Fibroblast of pulmonary artery (primary cell): ENCODE measurements at regions not wholly inside any gene's neighbourhood (a gene's known extent, or its start where the extent isn't known, plus 50 kb on each side); places are given as distances from the start of the nearest gene placed in this dataset.
"Not testable (repeated sequence)": the region's sequence is repeated elsewhere in the genome, so short reads cannot be mapped to it uniquely, and the experiment has no call there.

Experiments
- DNase-seq: peaks from one replicate; pipeline ENCODE4 v3.0.0-alpha.2; 2010; ENCODE audit warnings: low read depth
- H3K4me3 ChIP-seq: replicated peaks from 2 replicates; pipeline ENCODE4 v1.5.1; 2011; ENCODE audit warnings: low read depth, mild to moderate bottlenecking, control low read depth, low read length, moderate library complexity
- TF ChIP-seq, protein P1 (sequence below): IDR thresholded peaks from 2 replicates; pipeline ENCODE4 v1.5.1; 2011; ENCODE audit warnings: mild to moderate bottlenecking, control low read depth, low read length, inconsistent platforms; ENCODE audit errors: missing control alignments

DNA sequence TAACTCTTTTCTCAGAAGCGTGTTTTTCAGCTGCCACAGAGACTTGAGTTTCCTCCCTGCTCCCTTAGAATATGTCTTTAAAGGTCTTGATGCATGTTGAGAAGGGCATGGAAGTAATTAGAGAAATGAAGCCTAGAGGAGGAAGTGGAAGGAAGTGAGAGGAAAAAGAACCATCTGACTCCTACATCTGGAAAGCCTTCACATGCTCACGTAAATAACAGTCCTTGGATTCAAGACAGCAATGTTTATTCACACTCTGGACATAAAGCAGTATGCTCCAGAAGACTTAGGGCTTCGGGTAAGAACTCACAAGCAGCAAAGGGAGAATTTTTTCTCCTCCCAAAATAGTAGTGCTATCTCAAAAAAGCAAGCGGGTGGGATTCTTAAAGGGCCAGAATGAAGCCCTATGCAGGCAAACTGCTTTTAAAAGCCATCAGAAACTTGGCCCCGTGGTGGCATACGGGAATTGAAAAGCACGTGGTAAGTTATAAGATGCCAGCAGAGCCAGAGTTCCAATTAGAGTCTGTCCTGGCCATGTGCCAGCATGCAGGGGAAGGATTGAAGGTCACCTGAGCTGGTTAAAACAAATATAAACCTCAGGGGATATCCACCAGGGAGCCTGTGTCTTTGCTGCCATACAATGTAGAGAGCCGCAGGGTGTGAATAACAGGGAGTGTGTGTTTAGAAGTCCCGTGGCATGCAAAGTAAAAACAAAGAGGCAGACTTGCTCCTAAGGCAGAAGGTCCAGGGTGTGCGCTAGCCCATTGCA, 380.8 kb upstream of the NDN start:
- H3K4me3 ChIP-seq: no peak overlapping the region
- DNase-seq: no peak
- TF ChIP-seq, protein P1, sequence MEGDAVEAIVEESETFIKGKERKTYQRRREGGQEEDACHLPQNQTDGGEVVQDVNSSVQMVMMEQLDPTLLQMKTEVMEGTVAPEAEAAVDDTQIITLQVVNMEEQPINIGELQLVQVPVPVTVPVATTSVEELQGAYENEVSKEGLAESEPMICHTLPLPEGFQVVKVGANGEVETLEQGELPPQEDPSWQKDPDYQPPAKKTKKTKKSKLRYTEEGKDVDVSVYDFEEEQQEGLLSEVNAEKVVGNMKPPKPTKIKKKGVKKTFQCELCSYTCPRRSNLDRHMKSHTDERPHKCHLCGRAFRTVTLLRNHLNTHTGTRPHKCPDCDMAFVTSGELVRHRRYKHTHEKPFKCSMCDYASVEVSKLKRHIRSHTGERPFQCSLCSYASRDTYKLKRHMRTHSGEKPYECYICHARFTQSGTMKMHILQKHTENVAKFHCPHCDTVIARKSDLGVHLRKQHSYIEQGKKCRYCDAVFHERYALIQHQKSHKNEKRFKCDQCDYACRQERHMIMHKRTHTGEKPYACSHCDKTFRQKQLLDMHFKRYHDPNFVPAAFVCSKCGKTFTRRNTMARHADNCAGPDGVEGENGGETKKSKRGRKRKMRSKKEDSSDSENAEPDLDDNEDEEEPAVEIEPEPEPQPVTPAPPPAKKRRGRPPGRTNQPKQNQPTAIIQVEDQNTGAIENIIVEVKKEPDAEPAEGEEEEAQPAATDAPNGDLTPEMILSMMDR: no peak

DNA sequence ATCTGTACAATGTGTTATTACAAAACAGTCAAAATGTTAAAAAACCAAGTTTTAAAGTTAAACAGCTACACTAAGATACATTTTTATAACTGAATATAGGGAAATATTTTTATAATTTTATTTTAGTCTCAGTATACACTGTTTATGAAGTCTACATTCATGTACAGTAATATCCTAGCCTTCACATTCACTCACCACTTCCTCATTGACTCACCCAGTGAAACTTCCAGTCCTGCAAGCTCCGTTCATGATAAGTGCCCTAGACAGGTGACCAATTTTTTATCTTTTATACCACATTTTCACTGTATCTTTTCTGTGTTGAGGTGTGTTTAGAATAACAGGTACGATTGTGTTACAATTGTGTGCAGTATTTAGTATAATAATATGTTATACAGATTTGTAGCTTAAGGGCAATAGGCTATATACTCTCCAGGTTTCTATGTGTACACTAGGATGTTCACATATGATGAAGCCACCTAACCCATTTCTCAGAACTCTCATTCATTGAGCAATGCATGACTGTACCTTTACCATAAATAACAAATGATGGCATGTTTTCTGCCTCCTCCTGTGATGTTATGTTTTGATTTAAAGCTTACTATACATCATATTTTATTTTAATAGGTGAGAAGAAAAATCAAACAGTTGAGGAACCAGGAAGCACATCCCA, 388.4 kb upstream of the NDN start:
- TF ChIP-seq, protein P1: no peak
- DNase-seq: no peak

DNA sequence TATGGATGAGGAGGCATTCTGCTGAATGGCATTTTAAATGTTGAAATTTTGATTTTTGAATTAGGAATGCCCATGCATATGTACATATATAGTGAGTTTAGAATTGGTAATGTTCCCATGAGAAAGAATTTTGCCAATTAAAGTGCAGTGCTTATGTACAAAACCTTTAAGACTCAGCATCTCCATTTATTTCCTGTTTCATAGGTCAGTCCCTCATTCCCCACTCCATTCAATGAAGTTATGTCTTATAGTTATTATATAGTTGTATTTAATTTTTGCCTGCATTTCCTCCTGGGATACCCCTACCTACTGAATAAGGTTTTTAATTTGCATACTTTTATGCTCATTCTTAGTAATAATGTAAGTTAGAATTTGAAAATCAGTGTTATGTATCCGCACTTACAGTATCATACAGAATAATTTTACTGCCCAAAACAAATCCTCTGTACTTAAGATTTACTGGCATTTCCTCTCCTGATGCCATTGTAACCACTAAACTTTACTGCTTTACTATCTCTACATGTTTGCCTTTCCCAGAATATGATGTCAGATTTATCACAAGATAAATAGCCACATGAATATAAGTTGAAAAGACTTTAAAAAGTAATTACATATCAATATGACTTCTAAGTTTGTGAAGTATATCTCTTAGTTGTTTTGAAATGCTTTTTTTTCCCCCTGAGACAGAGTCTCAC, 389.1 kb upstream of the NDN start:
- TF ChIP-seq, protein P1: no peak

More for the DNA sequence above, 388.4 kb upstream of the NDN start:
- no peak overlapping the region for H3K4me3 ChIP-seq

DNA sequence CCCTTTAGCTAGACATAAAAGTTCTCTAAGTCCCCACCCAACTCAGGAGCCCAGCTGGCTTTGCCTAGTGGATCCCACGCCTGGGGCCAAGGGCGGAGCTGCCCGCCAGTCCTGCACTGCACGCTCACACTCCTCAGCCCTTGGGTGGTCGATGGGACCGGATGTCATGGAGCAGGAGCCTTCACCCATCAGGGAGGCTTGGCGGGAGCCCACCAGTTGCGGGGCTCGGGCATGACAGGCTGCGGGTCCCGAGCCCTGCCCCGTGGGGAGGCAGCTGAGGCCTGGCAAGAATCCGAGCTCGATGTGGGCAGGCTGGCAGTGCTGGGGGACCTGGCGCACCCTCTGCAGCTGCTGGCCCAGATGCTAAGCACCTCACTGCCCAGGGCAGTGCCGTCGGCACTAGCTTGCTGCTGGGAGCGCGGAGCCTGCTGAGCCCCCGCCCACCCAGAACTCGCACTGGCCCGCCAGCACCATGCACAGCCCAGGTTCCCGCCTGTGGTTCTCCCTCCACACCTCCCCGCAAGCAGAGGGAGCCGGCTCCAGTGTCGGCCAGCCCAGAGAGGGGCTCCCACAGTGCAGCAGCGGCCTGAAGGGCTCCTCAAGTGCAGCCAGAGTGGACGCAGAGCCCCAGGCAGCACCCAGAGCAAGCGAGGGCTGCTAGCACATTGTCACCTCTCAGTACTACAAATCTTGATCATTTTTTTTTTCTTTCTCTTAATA, 391.4 kb upstream of the NDN start:
- TF ChIP-seq, protein P1: no peak
- no peak overlapping the region for H3K4me3 ChIP-seq
- no peak for DNase-seq

More for the DNA sequence above, 389.1 kb upstream of the NDN start:
- no peak overlapping the region for H3K4me3 ChIP-seq
- no peak for DNase-seq

DNA sequence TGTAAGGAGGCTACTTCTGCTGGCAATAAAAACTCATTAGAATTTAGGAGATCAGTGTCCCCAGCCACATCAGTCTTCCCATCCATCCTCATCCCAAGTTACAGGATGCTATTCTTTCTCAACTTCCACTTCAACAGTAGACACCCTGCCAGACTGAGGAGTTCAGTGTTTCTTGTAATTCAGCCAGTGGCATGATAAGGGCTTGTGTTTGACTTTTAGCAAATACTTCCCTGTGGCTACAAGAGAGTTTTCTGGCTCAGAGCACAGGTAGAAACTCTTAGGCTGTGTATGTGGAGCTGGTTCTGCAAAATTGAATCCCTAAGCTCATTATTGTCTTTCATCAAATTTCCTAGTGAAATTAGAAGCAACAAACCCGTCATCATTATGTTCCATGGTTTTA, 401.8 kb upstream of the NDN start:
- not testable (repeated sequence) for DNase-seq

DNA sequence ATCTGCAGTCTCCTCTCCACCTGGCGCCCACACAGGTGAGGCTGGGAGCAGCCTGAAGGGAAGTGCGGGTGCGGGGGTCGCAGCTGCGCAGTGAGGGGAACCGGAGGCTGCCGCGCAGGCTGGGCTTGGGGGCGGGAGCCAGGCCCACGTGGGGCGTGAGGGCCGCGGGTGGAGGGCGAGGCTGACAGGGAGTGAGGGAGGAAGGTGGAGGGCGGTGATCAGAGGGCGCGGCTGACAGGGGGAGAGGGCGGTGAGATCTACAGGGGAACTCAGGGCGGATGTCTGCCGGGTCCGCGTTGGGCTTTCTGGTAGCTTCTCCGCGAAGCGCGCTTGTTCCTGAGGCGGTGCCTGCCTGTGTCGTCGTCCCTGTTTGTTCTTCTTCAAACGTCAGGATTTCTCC, 414.4 kb upstream of the NDN start:
- not testable (repeated sequence) for H3K4me3 ChIP-seq, DNase-seq

More for the DNA sequence above, 401.8 kb upstream of the NDN start:
- H3K4me3 ChIP-seq: not testable (repeated sequence)

DNA sequence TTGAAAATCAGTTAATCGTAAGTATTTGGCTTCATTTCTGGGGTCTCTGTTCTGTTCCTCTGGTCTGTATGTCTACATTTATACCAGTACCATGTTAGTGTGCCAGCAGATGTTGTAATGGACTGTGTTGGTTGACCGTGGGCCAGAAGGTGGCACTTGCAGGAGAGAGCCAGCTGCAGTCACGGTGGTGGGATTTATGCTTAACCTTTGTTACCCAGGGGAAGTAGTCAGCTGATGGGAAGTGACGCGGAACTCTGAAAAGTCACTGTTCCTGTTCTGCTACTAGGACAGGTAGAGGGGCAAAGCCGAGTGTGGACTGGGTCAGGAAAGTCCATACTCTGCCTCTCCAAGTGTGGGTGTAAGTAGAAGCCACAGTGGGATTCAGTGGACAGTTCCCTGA, 420.4 kb upstream of the NDN start:
- H3K4me3 ChIP-seq, DNase-seq: not testable (repeated sequence)

DNA sequence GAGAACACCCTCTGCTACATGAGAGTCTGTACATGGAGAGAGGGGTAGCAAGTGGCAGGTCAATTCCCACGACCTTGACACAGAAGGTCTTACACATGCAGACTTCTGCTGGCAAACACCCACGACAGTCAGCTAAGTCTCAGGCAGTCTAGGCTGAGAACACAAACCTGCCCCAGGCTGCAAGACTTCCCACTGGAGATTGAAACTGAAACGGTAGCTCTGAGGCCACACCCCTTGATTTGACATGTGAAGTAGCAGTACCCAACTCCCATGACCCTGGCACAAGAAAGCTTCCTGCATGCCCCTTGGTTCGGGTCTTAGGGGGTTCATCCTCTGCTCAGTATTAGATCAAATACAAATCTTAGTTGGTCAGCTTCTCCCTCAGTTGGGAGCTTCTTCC, 420.8 kb upstream of the NDN start:
- not testable (repeated sequence) for H3K4me3 ChIP-seq, DNase-seq

DNA sequence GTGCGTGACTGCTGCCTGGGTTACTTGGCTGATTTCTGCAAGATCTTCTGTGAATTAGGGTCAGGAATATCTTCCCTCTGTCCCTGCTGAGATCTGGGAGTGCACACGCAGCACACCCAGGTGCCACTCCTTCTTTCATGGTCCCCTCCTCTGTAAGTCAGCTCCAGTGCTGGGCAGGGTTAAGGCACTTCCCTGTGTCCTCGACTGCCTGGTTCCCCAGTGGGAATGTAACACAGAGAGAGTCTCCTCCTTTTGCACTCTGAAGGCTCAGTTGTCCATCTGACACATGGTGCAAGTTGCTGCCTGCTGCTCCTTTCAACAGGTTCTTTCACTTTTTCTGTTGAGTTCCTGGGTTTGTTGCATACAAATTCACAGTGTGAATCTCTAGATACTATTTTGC, 421.2 kb upstream of the NDN start:
- not testable (repeated sequence) for DNase-seq, H3K4me3 ChIP-seq

DNA sequence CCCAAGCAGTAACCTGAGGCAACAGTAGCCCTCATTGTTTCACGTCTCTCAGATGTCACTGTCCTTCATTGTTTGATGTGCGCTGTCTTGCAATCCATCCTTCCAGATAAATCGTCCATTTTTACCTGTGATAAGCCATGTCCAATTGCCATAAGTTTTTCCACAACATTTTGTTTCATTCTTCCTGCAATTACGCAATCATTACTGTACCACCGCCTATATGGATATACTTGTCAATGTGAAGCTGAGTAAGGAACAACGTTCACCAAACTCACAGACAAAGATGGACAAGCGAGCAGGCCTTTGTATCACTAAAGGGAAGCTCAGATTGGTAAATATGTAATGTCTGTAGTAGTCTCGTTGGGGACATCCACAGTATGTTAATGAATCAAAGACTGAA, 452.5 kb upstream of the NDN start:
- not testable (repeated sequence) for DNase-seq

DNA sequence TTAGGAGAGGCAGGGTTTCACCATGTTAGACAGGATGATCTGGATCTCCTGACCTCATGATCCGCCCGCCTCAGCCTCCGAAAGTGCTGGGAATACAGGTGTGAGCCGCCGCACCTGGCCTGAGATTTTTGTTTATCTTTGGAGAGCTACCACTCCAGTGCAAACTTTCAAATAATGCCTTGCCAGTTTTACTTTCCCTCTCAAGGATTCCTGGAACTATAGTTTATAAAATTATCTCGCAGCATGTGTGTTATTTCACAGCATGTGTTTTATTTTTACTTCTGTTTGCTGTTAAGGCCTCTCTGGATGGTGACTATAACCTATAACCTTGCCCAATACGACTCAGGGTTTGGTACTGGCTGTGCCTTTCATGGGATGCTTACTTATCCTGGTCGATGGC, 458.0 kb upstream of the NDN start:
- H3K4me3 ChIP-seq, DNase-seq: not testable (repeated sequence)

More for the DNA sequence above, 452.5 kb upstream of the NDN start:
- H3K4me3 ChIP-seq: not testable (repeated sequence)
